Colonic mucosa (tissue), 4 donors: ENCODE measurements at regions not wholly inside any gene's neighbourhood (a gene's known extent, or its start where the extent isn't known, plus 50 kb on each side); places are given as distances from the start of the nearest gene placed in this dataset.

Experiments
- DNase-seq: peaks from one replicate; pipeline ENCODE4 v3.0.0-alpha.2; 2020
- H3K27ac ChIP-seq: fragments of 200-600 bp; one replicate; pipeline ENCODE4 v1.8.0; 2021
- H3K27me3 ChIP-seq: fragments of 200-600 bp; one replicate; pipeline ENCODE4 v1.8.0; 2021
- H3K36me3 ChIP-seq: fragments of 200-600 bp; one replicate; pipeline ENCODE4 v1.8.0; 2021
- H3K4me1 ChIP-seq: fragments of 200-600 bp; one replicate; pipeline ENCODE4 v1.8.0; 2021; ENCODE audit warnings: mild to moderate bottlenecking
- H3K4me3 ChIP-seq: fragments of 200-600 bp; one replicate; pipeline ENCODE4 v1.8.0; 2021
- H3K9ac ChIP-seq, 2 donors: one replicate each; pipeline ENCODE4 v1.7.0; 2013; ENCODE audit warnings: control low read depth in 2 of 2, low read depth in 2 of 2, low read length in 2 of 2
- H3K9me3 ChIP-seq: fragments of 200-600 bp; one replicate; pipeline ENCODE4 v1.8.0; 2021
- intact Hi-C: fragments of 100-400 bp; cut with DNase I; formaldehyde crosslinking; loops from one replicate; pipeline ENCODE4 v1.14.1; 2022
- TF ChIP-seq, protein P1 (sequence below): fragments of 200-600 bp; IDR thresholded peaks from one replicate; pipeline ENCODE4 v1.8.0; 2022; ENCODE audit warnings: antibody characterized with exemption, mild to moderate bottlenecking
- donor health status: healthy.
- donor health status: DM: no; HTN: no; CAD: no.
- donor health status: DM: no; HTN: no; CAD: no.

DNA sequence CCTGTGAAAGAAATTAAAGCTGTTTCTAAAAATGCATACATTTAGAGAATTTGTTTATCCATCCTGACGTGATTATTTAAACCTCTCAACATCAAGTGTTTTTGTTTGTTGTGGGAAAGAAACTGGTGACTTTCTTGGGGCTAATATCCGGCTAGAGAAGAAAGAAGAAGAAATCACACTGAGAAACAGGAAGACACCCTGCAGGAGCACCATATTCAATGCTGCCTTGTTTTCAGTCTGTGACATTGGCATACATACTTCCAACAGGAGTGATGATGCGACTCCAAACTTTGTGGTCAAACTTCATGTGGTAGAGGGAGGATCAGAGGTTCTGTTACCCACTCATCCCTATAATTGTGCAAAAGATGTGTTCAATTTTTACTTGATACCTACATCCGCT lies 997.6 kb upstream of the CITED2 start:
- Histone ChIP-seq H3K27ac (no peak overlapping the region), H3K36me3 (no peaks in the 10 kb centered on the region), H3K4me3 (no peak overlapping the region), H3K9me3 (no peaks in the 10 kb centered on the region), H3K27me3 (no peaks in the 10 kb centered on the region), H3K4me1 (no peaks in the 10 kb centered on the region), H3K9ac (no peak overlapping the region)
- TF ChIP-seq, protein P1, sequence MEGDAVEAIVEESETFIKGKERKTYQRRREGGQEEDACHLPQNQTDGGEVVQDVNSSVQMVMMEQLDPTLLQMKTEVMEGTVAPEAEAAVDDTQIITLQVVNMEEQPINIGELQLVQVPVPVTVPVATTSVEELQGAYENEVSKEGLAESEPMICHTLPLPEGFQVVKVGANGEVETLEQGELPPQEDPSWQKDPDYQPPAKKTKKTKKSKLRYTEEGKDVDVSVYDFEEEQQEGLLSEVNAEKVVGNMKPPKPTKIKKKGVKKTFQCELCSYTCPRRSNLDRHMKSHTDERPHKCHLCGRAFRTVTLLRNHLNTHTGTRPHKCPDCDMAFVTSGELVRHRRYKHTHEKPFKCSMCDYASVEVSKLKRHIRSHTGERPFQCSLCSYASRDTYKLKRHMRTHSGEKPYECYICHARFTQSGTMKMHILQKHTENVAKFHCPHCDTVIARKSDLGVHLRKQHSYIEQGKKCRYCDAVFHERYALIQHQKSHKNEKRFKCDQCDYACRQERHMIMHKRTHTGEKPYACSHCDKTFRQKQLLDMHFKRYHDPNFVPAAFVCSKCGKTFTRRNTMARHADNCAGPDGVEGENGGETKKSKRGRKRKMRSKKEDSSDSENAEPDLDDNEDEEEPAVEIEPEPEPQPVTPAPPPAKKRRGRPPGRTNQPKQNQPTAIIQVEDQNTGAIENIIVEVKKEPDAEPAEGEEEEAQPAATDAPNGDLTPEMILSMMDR, result no peak
- intact Hi-C loops, result no loop called here
- DNase-seq, result no peak

DNA sequence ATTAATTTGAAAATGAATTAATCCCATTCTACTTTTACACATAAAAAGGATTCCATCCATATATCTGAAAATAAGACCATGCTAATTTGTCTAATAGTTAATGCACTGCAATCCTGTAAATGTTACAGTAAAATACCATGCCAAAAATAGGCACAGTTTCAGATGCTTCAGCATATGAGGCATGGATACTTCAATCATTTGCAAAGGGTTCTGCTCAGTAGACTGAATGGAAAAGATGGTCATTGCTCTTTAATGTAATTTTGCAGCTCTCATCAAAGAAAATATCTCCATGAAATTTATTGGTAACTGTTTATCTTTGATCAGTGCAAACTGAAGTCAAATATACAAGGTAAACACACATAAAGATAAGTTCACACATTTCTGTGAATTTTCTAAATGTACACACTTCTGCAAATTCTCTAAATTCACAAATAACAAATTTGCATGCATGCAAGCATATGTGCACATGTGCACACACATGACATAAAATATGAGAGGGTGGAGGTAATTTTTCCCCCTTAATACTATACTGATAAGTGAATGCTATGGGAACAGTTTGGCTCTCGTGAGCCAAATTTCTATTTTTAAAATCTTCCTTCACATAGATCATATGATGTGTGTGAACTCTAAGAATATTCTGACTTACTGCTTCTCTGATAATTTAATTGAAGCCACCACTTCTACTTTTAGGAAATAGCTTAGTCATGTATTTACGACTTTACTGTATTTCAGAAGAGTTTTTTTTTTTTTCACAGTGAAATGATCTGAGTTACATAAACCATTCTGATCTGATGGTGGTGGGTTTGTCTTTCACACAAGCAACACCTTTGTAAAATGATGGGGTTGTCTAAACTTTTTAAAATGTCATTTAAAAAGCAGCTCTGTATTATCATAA lies 996.8 kb upstream of the CITED2 start:
- Histone ChIP-seq H3K27ac (no peak overlapping the region), H3K4me1 (no peaks in the 10 kb centered on the region), H3K9ac (no peak overlapping the region), H3K9me3 (no peaks in the 10 kb centered on the region), H3K4me3 (no peak overlapping the region), H3K27me3 (no peaks in the 10 kb centered on the region), H3K36me3 (no peaks in the 10 kb centered on the region)
- no peak for DNase-seq
- intact Hi-C loops, result no loop called here
- TF ChIP-seq, protein P1, result no peak

DNA sequence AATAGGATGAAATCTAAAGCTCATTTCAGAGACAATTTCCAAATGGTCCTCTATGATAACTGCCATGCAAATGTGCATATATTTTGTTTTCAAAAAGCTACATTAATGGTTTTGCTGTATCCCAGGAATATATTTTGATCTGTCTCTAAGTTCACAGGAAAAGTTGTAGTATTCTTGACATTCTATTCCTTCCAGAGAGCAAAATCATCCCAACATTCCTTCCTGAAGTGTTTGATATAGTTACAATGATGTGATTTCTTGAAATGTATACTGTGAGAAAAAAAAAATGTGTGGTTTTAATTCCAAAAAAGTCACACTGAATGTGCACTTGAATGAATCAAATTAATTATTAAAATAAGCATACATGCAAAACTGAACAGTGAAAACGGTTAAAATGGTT lies 996.0 kb upstream of the CITED2 start:
- DNase-seq, result no peak

DNA sequence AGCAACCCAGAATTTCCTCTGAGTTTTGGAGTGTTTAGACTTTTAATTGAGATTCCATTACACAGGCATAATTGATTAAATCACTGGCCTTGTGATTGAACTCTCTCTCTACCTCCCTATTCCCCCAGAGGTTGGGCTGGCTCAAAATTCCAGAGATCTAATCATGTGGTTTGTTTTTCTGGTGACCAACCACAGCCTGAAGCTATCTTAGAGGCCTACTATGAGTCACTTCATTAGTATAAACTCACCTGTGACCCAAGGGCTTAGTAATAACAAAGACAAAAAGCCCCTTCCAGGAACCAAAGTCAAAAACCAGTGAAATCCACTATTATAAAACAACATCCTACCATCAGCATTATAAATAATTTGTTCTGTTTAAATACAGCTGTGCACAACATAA lies 992.5 kb upstream of the CITED2 start:
- H3K36me3 ChIP-seq, result no peaks in the 10 kb centered on the region
- intact Hi-C loops, result no loop called here
- H3K9ac ChIP-seq, result no peak overlapping the region
- TF ChIP-seq, protein P1, result no peak
- no peak overlapping the region for H3K27ac ChIP-seq
- H3K27me3 ChIP-seq, result no peaks in the 10 kb centered on the region
- H3K4me3 ChIP-seq, result no peak overlapping the region
- H3K4me1 ChIP-seq, result no peaks in the 10 kb centered on the region
- no peaks in the 10 kb centered on the region for H3K9me3 ChIP-seq
- no peak for DNase-seq

More for the DNA sequence above, 996.0 kb upstream of the CITED2 start:
- intact Hi-C loops, result no loop called here
- Histone ChIP-seq H3K4me3 (no peak overlapping the region), H3K36me3 (no peaks in the 10 kb centered on the region), H3K27ac (no peak overlapping the region), H3K9me3 (no peaks in the 10 kb centered on the region), H3K9ac (no peak overlapping the region), H3K4me1 (no peaks in the 10 kb centered on the region), H3K27me3 (no peaks in the 10 kb centered on the region)
- TF ChIP-seq, protein P1, result no peak

DNA sequence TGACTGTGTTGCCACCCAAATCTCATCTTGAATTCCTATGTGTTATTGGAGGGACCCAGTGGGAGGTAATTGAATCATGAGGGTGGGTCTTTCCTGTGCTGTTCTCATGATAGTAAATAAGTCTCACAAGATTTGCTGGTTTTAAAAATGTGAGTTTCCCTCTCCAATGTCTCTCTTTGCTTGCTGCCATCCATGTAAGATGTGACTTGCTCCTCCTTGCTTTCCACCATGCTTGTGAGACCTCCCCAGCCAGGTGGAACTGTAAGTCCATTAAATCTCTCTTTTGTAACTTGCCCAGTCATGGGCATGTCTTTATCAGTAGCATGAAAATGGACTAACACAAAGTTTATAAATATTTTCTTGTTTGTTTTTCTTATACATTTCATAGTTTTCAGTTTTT lies 990.5 kb upstream of the CITED2 start:
- DNase-seq, result no peak
- H3K4me3 ChIP-seq, result no peak overlapping the region
- no peak overlapping the region for H3K9ac ChIP-seq
- intact Hi-C loops, result no loop called here
- no peaks in the 10 kb centered on the region for H3K27me3 ChIP-seq
- no peak overlapping the region for H3K27ac ChIP-seq
- H3K9me3 ChIP-seq, result no peaks in the 10 kb centered on the region
- no peaks in the 10 kb centered on the region for H3K36me3 ChIP-seq
- TF ChIP-seq, protein P1, result no peak
- no peaks in the 10 kb centered on the region for H3K4me1 ChIP-seq
